GM19438 (cell line): ENCODE measurements at regions not wholly inside any gene's neighbourhood (a gene's known extent, or its start where the extent isn't known, plus 50 kb on each side); places are given as distances from the start of the nearest gene placed in this dataset.

Source experiments
- ATAC-seq: cut with Tn5 transposase; IDR thresholded peaks from one replicate; pipeline ENCODE4 v1.9.1; 2021; ENCODE audit warnings: low read depth; ENCODE audit not compliant: unreplicated experiment

GRCh38 chr11:38100836-38101462 lies 1502.9 kb upstream of the RAG2 start:
- ATAC-seq = no peak

- no peak for ATAC-seq
These were observed 1497.2 kb upstream of the RAG2 start for GRCh38 chr11:38095268-38095667.

GRCh38 chr11:38089726-38090125 lies 1491.7 kb upstream of the RAG2 start:
- ATAC-seq = no peak

GRCh38 chr11:38060920-38061319 lies 1462.9 kb upstream of the RAG2 start:
- ATAC-seq = no peak

GRCh38 chr11:38060136-38060535 lies 1462.1 kb upstream of the RAG2 start:
- ATAC-seq = no peak

GRCh38 chr11:38046571-38047135 lies 1448.6 kb upstream of the RAG2 start:
- no peak for ATAC-seq

GRCh38 chr11:38043060-38043459 lies 1445.0 kb upstream of the RAG2 start:
- no peak for ATAC-seq

- no peak for ATAC-seq
These were observed 1440.7 kb upstream of the RAG2 start for GRCh38 chr11:38038777-38039176.

- ATAC-seq = no peak
These were observed 1421.2 kb upstream of the RAG2 start for GRCh38 chr11:38019072-38019775.

- no peak for ATAC-seq
These were observed 1416.4 kb upstream of the RAG2 start for GRCh38 chr11:38014405-38014804.

- no peak for ATAC-seq
These were observed 1415.1 kb upstream of the RAG2 start for GRCh38 chr11:38013157-38013556.

- ATAC-seq = no peak
These were observed 1413.5 kb upstream of the RAG2 start for GRCh38 chr11:38011496-38011895.

- ATAC-seq = no peak
These were observed 1411.9 kb upstream of the RAG2 start for GRCh38 chr11:38009932-38010331.

- no peak for ATAC-seq
These were observed 1408.4 kb upstream of the RAG2 start for GRCh38 chr11:38006466-38006865.

- no peak for ATAC-seq
These were observed 1407.6 kb upstream of the RAG2 start for GRCh38 chr11:38005597-38005996.

GRCh38 chr11:37999171-37999570 lies 1401.1 kb upstream of the RAG2 start:
- ATAC-seq = no peak

GRCh38 chr11:37995886-37996285 lies 1397.8 kb upstream of the RAG2 start:
- no peak for ATAC-seq

- no peak for ATAC-seq
These were observed 1390.0 kb upstream of the RAG2 start for GRCh38 chr11:37988031-37988430.

- no peak for ATAC-seq
These were observed 1387.0 kb upstream of the RAG2 start for GRCh38 chr11:37984991-37985390.

- ATAC-seq = no peak
These were observed 1380.6 kb upstream of the RAG2 start for GRCh38 chr11:37978647-37979046.

- no peak for ATAC-seq
These were observed 1375.9 kb upstream of the RAG2 start for GRCh38 chr11:37973941-37974340.

- no peak for ATAC-seq
These were observed 1374.7 kb upstream of the RAG2 start for GRCh38 chr11:37972691-37973090.
